ENCODE measurements at regions not wholly inside any gene's neighbourhood (a gene's known extent, or its start where the extent isn't known, plus 50 kb on each side); places are given as distances from the start of the nearest gene placed in this dataset.

- intact Hi-C loops (cut with DNase I): no loop called here
- no peak for DNase-seq (ENCODE audit: missing footprints)
- ATAC-seq: no peak
Observed at GRCh38 chr9:89793551-89793950, 188.7 kb downstream of the GADD45G start.

DNA sequence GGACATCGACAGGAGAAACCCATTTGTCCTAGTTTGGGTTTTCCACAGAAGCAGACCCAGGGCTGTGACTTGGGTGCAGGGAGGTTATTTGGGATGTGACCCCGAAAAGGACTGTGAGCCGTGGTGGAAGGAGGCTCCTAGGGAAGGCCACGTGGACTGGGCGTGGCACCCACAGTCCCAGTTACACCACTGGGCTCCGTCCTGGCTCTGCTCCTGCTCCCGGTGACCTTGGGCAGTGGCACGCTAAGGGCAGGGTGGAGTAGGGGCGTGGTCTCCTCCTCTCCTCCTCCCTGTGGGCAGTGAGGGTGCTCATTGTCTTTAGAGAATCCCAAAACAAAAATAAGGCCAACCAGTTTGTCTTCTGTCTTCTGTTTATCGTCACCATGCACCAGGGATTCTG lies 190.1 kb downstream of the GADD45G start:
- DNase-seq (ENCODE audit: missing footprints) (no peak), ATAC-seq (no peak)
- intact Hi-C loops (cut with DNase I): no loop called here

GRCh38 chr9:89795538-89796195 lies 190.9 kb downstream of the GADD45G start:
- no peak for ATAC-seq
- intact Hi-C loops (cut with DNase I): no loop called here
- DNase-seq (ENCODE audit: missing footprints): no peak

DNA sequence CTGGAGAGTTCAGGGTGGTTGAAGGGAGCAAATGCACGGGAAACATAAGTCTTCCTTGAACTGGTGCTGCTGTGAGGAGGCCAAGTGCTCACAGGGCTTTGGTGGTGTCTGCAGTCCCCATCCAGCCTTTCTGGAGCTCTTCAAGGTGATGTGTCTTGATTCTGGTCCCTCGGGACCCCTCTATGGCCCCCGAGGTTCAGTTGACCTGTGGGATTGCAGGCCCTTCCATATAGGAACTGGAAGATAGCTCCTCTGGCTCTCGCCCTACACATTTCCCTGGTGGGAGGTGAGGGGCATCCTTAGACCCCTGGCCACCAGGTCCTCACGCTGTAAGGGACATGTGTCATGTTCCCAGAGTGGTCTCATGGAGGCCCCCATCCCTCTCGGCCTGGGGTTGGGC lies 191.8 kb downstream of the GADD45G start:
- intact Hi-C loops (cut with DNase I): no loop called here
- no peak for DNase-seq (ENCODE audit: missing footprints)

GRCh38 chr9:89797255-89797654 lies 192.4 kb downstream of the GADD45G start:
- intact Hi-C loops (cut with DNase I): no loop called here
- DNase-seq (ENCODE audit: missing footprints) (no peak), ATAC-seq (no peak)

More for the DNA sequence above, 191.8 kb downstream of the GADD45G start:
- ATAC-seq: no peak

DNA sequence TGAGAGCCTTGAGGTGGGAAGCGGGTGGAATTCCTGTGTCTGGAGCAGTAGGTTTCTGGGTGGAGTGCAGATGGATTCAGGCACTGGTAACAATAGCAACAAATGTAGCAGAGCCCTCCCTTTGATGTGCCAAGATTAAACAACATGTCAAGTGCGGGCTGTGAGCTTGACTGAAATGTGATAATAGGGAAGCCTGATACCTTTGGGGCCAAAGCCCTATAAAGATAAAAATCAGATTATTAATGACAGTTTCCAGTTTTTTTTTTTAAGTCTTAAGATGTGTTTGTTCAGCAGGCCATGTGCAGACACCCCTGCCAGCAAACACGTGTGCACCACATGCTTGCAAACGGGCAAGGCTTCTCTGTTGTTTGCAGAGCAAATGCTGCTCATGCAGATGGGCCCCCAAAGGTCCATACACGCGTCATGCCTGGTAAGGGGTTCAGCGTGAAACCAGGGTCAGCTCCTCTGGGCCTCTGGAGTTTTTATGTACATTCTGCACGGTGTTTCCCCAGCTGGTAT lies 193.2 kb downstream of the GADD45G start:
- no peak for DNase-seq (ENCODE audit: missing footprints)
- intact Hi-C loops (cut with DNase I): no loop called here
- ATAC-seq: no peak

GRCh38 chr9:89798547-89799120 lies 193.8 kb downstream of the GADD45G start:
- intact Hi-C loops (cut with DNase I): no loop called here
- ATAC-seq: no peak
- no peak for DNase-seq (ENCODE audit: missing footprints)

- DNase-seq (ENCODE audit: missing footprints) (no peak), ATAC-seq (no peak)
- intact Hi-C loops (cut with DNase I): no loop called here
Observed at GRCh38 chr9:89799221-89799620, 194.4 kb downstream of the GADD45G start.

DNA sequence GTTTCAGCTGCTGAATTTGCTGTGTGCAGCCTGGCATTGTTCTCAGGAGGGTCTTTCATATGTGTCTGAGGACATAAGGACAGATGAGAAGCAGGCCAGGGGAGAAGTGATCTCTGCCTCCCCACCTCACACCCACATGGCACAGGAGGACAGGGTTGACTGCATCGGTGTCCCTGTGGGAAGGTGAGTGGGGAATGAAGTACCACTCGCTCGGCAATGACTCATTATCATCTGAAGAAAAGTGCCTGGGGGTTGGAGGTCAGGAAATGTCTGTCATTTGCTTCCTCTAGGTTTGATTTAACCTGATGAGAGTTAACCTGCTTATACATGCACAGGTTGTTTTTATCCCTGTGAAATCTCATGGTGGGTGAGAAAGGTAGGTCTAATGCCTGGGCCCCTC lies 195.0 kb downstream of the GADD45G start:
- DNase-seq (ENCODE audit: missing footprints): no peak

DNA sequence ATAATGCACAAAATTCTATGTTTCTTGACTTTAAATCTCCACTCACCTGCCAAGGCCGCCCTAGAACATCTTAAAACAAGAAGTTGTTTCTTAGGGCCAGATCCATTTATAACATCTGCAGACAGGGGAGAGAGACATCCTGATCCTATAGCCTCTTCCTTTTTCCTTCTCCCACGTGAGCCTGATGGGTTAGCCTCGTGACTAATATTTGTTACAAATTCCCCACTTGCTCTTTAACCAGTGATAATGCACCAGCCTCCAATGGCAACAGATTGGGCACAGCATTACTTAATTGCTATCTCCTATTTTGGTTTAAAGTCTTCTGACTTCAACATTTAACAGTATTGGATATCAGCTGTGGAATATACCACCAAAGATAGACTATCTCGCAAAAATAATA lies 196.5 kb downstream of the GADD45G start:
- ATAC-seq (no peak), DNase-seq (ENCODE audit: missing footprints) (no peak)
- intact Hi-C loops (cut with DNase I): loop anchor here (5.0 to 10.0 kb wide), 3 partner anchors 49 to 199 kb away; no protein-coding TSS in a partner anchor

More for the DNA sequence above, 195.0 kb downstream of the GADD45G start:
- intact Hi-C loops (cut with DNase I): loop anchor here (5.0 to 10.0 kb wide), 3 partner anchors 47 to 197 kb away; no protein-coding TSS in a partner anchor
- no peak for ATAC-seq

GRCh38 chr9:89801742-89802670 lies 197.2 kb downstream of the GADD45G start:
- intact Hi-C loops (cut with DNase I): loop anchor here (5.0 to 10.0 kb wide), 3 partner anchors 50 to 200 kb away; no protein-coding TSS in a partner anchor
- ATAC-seq (peak; percentile 68), DNase-seq (ENCODE audit: missing footprints) (no peak)

DNA sequence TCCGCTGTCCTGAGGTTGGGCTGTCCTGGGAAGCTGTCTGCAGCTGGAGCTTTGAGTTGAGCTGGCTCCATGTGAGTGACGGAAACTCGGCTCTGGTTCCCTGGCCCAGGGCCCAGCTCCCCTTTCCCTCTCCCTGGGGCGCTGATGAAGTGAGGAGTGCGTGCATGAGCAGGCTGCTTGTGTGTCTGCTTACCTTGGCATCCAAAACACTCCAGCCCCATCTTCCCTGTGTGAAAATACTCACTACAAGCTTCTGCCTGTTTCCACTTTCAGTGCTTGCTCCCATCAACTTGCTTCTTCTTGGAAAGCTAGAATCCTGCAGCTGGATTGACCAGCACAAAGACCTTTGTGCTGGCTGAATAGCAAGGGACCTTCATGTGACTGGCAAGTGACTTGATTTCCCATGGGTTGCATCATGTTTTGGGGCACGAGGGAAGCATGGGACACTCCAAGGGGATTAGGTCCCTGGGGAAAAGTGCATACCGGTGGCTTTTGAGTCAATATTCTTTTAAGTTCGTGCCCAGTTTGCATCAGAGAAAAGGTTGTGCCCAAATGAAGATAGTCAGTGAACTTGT lies 198.1 kb downstream of the GADD45G start:
- DNase-seq (ENCODE audit: missing footprints): peak; percentile 86
- ATAC-seq: peak; percentile 94
- intact Hi-C loops (cut with DNase I): loop anchor here (5.0 to 10.0 kb wide), 3 partner anchors 51 to 201 kb away; no protein-coding TSS in a partner anchor

DNA sequence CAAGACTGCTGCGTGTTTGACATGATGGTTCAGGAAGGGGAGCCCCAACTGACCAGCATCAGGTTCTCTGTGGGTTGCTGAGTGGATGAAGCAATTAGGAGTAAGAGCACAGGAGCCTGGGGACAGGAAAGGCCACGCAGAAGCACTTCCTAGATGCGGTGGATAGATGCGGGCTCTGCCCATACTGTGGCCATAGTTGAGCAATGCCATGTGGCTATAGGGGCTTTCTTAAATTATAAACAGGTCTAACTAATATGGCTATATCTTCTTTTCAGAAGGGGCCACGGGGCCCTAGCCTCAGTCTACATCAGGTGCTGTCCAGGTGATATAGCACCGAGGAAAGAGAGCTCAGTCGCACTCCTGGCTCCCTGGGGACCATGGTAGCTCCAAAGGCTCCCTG lies 198.6 kb downstream of the GADD45G start:
- no peak for DNase-seq (ENCODE audit: missing footprints)
- ATAC-seq: no peak
- intact Hi-C loops (cut with DNase I): loop anchor here (5.0 to 10.0 kb wide), 3 partner anchors 51 to 201 kb away; no protein-coding TSS in a partner anchor

DNA sequence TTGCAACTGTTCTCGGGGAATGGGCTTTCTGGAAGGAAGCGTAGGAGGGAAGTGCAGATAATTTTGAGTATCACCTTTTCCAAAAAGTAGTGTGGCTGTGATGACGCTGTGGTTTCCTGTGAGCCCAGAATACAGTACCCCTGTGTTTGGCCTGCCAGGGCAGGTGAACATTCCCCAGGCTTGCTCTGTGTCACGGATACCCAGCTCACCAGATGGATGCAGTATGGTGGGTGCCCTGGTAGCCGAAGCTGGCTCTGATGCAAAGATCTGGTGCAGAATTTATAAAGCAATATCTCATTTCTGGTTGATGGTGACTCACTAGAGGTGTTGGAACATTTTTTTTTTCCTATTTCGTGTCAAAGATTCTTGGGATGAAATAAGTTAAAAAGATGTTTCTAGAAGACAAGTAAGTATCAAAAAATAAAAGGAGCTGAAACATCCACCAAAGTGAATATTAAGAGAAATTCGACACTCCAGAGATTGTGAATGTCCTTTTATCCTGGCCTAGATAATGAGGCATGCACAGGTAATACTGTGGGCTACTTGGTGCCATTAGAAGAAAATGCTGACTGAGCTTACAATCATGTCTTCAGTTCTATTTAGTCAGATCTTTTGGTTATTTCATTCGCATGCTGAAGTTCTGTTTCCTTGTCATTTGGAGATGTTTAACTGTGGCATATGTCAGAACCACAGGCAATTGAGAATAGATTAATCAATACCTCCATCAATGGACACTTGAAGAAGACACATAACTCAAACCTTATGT lies 200.1 kb downstream of the GADD45G start:
- intact Hi-C loops (cut with DNase I): loop anchor here (5.0 to 10.0 kb wide), 3 partner anchors 53 to 203 kb away; no protein-coding TSS in a partner anchor

GRCh38 chr9:89805571-89806292 lies 200.9 kb downstream of the GADD45G start:
- DNase-seq (ENCODE audit: missing footprints): no peak
- ATAC-seq: no peak
- intact Hi-C loops (cut with DNase I): loop anchor here (10.0 kb wide), 1 partner anchor 109 kb away; no protein-coding TSS in a partner anchor

More for the DNA sequence above, 200.1 kb downstream of the GADD45G start:
- ATAC-seq (no peak), DNase-seq (ENCODE audit: missing footprints) (no peak)

DNA sequence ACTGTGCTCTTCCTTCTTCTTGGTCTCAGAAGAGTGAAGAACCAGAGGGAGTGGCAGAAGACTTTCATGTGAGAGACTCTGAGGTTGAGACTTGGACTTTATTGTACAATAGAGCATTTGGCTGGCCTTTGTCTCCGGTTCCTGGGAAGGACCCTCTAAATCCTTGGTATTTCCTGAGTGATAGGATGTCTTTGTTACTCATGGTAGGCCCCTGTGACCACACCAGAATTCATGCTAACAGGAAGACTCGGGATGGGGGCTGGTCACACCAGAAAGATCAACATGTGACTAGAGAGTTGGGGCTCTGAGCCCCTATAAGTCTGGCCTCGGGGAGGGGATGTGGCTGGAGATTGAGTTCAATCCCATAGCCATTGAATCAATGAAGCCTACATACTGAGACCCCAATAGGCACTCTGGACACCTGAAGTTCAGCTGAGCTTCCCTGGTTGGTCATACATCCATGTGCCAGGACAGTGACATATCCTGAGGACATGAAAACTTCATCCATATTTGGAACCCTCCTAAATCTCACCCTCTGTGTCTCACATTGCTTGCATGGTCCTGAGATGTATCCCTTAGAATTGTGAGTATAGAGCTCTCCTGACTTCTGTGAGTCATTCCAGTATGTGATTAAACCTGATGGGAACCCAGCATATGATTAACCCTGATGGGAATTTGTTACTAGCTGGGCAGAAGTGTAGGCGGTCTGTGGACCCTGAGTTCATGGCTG lies 201.7 kb downstream of the GADD45G start:
- ATAC-seq (no peak), DNase-seq (ENCODE audit: missing footprints) (no peak)
- intact Hi-C loops (cut with DNase I): loop anchor here (10.0 kb wide), 1 partner anchor 108 kb away; no protein-coding TSS in a partner anchor

GRCh38 chr9:89807101-89807395 lies 202.2 kb downstream of the GADD45G start:
- intact Hi-C loops (cut with DNase I): loop anchor here (10.0 kb wide), 1 partner anchor 108 kb away; no protein-coding TSS in a partner anchor
- ATAC-seq (no peak), DNase-seq (ENCODE audit: missing footprints) (no peak)
